ENCODE measurements at regions not wholly inside any gene's neighbourhood (a gene's known extent, or its start where the extent isn't known, plus 50 kb on each side); places are given as distances from the start of the nearest gene placed in this dataset.

DNA sequence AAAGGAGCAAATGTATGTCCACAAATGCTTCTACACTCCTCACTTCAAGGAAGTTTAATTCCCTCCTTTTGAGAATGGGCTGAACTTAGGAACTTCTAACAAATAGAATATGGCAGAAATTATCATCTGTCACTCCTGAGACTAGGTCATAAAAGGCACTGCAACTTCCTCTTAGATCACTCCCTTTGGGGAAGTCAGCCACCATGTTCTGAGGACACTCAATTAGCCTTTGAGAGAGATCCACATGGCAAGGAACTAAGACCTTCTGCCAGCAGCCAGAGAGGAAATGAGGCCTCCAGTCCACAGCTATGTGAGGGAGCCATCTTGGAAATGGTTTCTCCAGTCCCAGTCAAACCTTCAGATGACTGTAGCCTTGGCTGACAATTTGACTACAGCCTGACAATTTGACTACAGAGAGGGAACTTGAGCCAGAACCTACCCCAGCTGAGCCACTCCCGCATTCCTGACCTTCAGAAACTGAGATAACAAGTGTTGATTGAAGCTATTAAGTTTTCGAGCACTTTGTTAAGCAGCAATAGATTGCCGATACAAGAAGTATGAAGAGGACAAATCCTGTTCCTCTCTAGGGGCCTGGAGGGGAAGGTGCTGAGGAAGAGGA is 113.4 kb upstream of the SEC14L1 start:
- Histone ChIP-seq H2AK5ac (ENCODE audit: low read depth, low read length) (no peak overlapping the region), H3K79me1 (ENCODE audit: low read depth in 1 of 2, low read length in 2 of 2) (no peaks in the 10 kb centered on the region), H3K9me1 (ENCODE audit: insufficient read depth, low read length) (no peaks in the 10 kb centered on the region), H2BK120ac (ENCODE audit: low read depth, low read length) (no peak overlapping the region), H3K9me3 (ENCODE audit: control insufficient read depth, insufficient read depth, low read length) (peaks cover 12% of the 10 kb centered on the region), H4K91ac (ENCODE audit: insufficient read depth, low read depth, low read length) (no peak overlapping the region), H3K4me3 (ENCODE audit: insufficient read depth, low read depth, low read length) (no peak overlapping the region), H2BK15ac (ENCODE audit: low read depth, low read length) (no peak overlapping the region), H3K14ac (replicated peaks; ENCODE audit: low read depth, low read length) (no peak overlapping the region), H2BK20ac (ENCODE audit: low read depth, low read length) (no peak overlapping the region), H3K4me2 (ENCODE audit: low read depth, low read length) (no peak overlapping the region), H4K20me1 (ENCODE audit: insufficient read depth, low read length) (no peaks in the 10 kb centered on the region), H4K5ac (ENCODE audit: low read depth, low read length) (no peak overlapping the region), H2BK5ac (ENCODE audit: low read depth, low read length, poor library complexity, severe bottlenecking) (no peak overlapping the region), H3K18ac (ENCODE audit: low read depth, low read length) (no peak overlapping the region), H3K4me1 (ENCODE audit: control insufficient read depth, insufficient read depth, low read length) (no peaks in the 10 kb centered on the region), H3K27me3 (ENCODE audit: control insufficient read depth, insufficient read depth, low read length) (peaks cover 35% of the 10 kb centered on the region), H2AK9ac (replicated peaks; ENCODE audit: low read depth, low read length, poor library complexity) (no peak overlapping the region), H3K27ac (ENCODE audit: insufficient read depth, low read length) (no peak overlapping the region), H3K36me3 (ENCODE audit: control insufficient read depth, insufficient read depth, low read length) (no peaks in the 10 kb centered on the region), H3K23ac (ENCODE audit: low read depth, low read length) (no peak overlapping the region), H3K56ac (ENCODE audit: extremely low read depth, insufficient read depth, low read length) (no peak overlapping the region), H3K4ac (ENCODE audit: low read depth, low read length) (no peak overlapping the region), H3K9ac (ENCODE audit: low read depth, low read length) (no peak overlapping the region), H2AFZ (replicated peaks; ENCODE audit: low read length, poor library complexity) (no peak overlapping the region), H4K8ac (ENCODE audit: low read depth in 2 of 2, low read length in 2 of 2) (no peak overlapping the region)
- BruUV-seq (replicated peaks), result no TSS peak
- ATAC-seq (ENCODE audit: low read depth) (no peak), DNase-seq (no peak)
- CTCF ChIA-PET, result no interaction called here
- in situ Hi-C loops (cut with MboI; ENCODE audit: low sequenced_read_pairs), result no loop called here
- 100% methylated on average over 1 of the region's 3 CpGs; no CpG with 5 or more reads in 1 of the 2 experiments for WGBS, 2 experiments (ENCODE audit: extremely low coverage in 2 of 2, insufficient read length in 1 of 2)
- TF ChIP-seq USF2 (IDR thresholded peaks at IDR 0.05; ENCODE audit: low read depth, low read length) (no peak), FOS (IDR thresholded peaks at IDR 0.05; ENCODE audit: low read depth, low read length) (no peak), CTCF (conservative IDR thresholded peaks at IDR 0.05; ENCODE audit: low read depth, low read length) (no peak), NFE2L2 (IDR thresholded peaks at IDR 0.05; ENCODE audit: low read depth, low read length) (no peak), MAZ (IDR thresholded peaks at IDR 0.05; ENCODE audit: borderline replicate concordance, low read depth, low read length) (no peak), MXI1 (IDR thresholded peaks at IDR 0.05; ENCODE audit: borderline replicate concordance, low read depth, low read length) (no peak), RCOR1 (IDR thresholded peaks at IDR 0.05; ENCODE audit: insufficient replicate concordance, low read length) (no peak), RAD21 (IDR thresholded peaks at IDR 0.05; ENCODE audit: low read length) (no peak), ELK1 (IDR thresholded peaks at IDR 0.05; ENCODE audit: borderline replicate concordance, low read depth, low read length) (no peak), RFX5 (IDR thresholded peaks at IDR 0.05; ENCODE audit: low read depth, low read length) (no peak), CEBPB (IDR thresholded peaks at IDR 0.05; ENCODE audit: low read depth, low read length) (no peak), BHLHE40 (IDR thresholded peaks at IDR 0.05; ENCODE audit: low read depth, low read length) (no peak), CHD1 (IDR thresholded peaks at IDR 0.05; ENCODE audit: low read depth, low read length) (no peak), SMC3 (IDR thresholded peaks at IDR 0.05; ENCODE audit: low read depth, low read length) (no peak)
- POLR2A ChIA-PET (ENCODE audit: unreplicated experiment), result no interaction called here
- intact Hi-C loops (cut with micrococcal nuclease), result no loop called here
- dilution Hi-C loops (cut with HindIII; ENCODE audit: low sequenced_read_pairs, unreplicated experiment), result no loop called here

Measured in IMR-90 (cell line).